B cell (primary cell): ENCODE measurements at regions not wholly inside any gene's neighbourhood (a gene's known extent, or its start where the extent isn't known, plus 50 kb on each side); places are given as distances from the start of the nearest gene placed in this dataset.

ENCODE experiments used
- ATAC-seq: fragments of 200-7000 bp; cut with Tn5 transposase; one replicate; pipeline ENCODE4 v1.10.0; 2021; ENCODE audit warnings: low read depth, mild to moderate bottlenecking, moderate number of reproducible peaks, moderate library complexity
- CTCF ChIA-PET: fragments of 350-600 bp; sonication (Branson Sonifier 250); formaldehyde crosslinking; loops from one replicate; lab custom pipeline; 2021; ENCODE audit warnings: antibody characterized with exemption, inconsistent platforms; lab: Charles Lee
- POLR2A ChIA-PET: fragments of 350-600 bp; sonication (Branson Sonifier 250); formaldehyde crosslinking; loops from one replicate; lab custom pipeline; 2021; ENCODE audit warnings: antibody characterized with exemption; lab: Charles Lee
- DNase-seq: peaks from one replicate; pipeline ENCODE4 v3.0.0; 2013
- H2AFZ ChIP-seq: 2 replicates; pipeline ENCODE4 v1.6.1; 2012; ENCODE audit warnings: mild to moderate bottlenecking, low read depth, low read length; ENCODE audit not compliant: insufficient read depth, poor library complexity, severe bottlenecking
- H3K27ac ChIP-seq, 2 donors: 1 replicate in 1 of 2; 2 replicates in 1 of 2; pipeline ENCODE4 v1.5.1; 2012 to 2013; ENCODE audit warnings: low read length in 2 of 2, mild to moderate bottlenecking in 2 of 2, moderate library complexity in 1 of 2
- H3K27me3 ChIP-seq, 4 experiments: fragments of 200-600 bp in 1 of 4; sonication (generic) in 1 of 4; replicated peaks in 1 of 4; 1 replicate in 2 of 4; 2 replicates in 2 of 4; pipeline versions ENCODE4 v1.6.1 to v1.7.0; 2013 to 2016; ENCODE audit warnings: low read length in 3 of 4, mild to moderate bottlenecking in 2 of 4, mixed read lengths in 1 of 4, moderate library complexity in 1 of 4; ENCODE audit not compliant: insufficient read depth in 4 of 4, control insufficient read depth in 3 of 4; ENCODE audit errors: control extremely low read depth in 1 of 4
- H3K36me3 ChIP-seq, 2 experiments: replicated peaks in 1 of 2; 1 replicate in 1 of 2; 2 replicates in 1 of 2; pipeline versions ENCODE4 v1.6.1 to v1.7.1; 2013; ENCODE audit warnings: low read length in 1 of 2; ENCODE audit not compliant: insufficient read depth in 2 of 2, control insufficient read depth in 1 of 2; ENCODE audit errors: control extremely low read depth in 1 of 2, extremely low read depth in 1 of 2
- H3K4me1 ChIP-seq, 2 donors: fragments of 200-600 bp in 1 of 2; sonication (generic) in 1 of 2; 1 replicate in 1 of 2; 2 replicates in 1 of 2; pipeline versions ENCODE4 v1.5.1 to v1.6.1; 2013 to 2017; ENCODE audit warnings: low read length in 2 of 2; ENCODE audit not compliant: control insufficient read depth in 2 of 2, insufficient read depth in 2 of 2
- H3K4me2 ChIP-seq: replicated peaks from 2 replicates; pipeline ENCODE3; 2012; ENCODE audit warnings: mild to moderate bottlenecking, low read depth, low read length; ENCODE audit not compliant: poor library complexity, severe bottlenecking
- H3K4me3 ChIP-seq, 5 experiments: fragments of 200-600 bp in 1 of 5; sonication (generic) in 1 of 5; 1 replicate in 3 of 5; 2 replicates in 2 of 5; pipeline versions ENCODE4 v1.5.1 to v1.7.0; 2011 to 2016; ENCODE audit warnings: low read length in 4 of 5, mild to moderate bottlenecking in 4 of 5, low read depth in 2 of 5, control low read depth in 1 of 5, moderate library complexity in 1 of 5; ENCODE audit not compliant: insufficient read depth in 1 of 5; ENCODE audit errors: control extremely low read depth in 1 of 5, extremely low read depth in 1 of 5
- H3K79me2 ChIP-seq: fragments of 200-600 bp; sonication (generic); one replicate; pipeline ENCODE4 v1.6.0; 2016; ENCODE audit warnings: low read length; ENCODE audit not compliant: control insufficient read depth, insufficient read depth
- H3K9ac ChIP-seq: fragments of 200-600 bp; sonication (generic); 2 replicates; pipeline ENCODE4 v1.6.1; 2017; ENCODE audit warnings: mild to moderate bottlenecking, low read length, moderate library complexity
- H3K9me3 ChIP-seq, 3 donors: one replicate each; pipeline versions ENCODE4 v1.6.1 to v1.7.1; 2013; ENCODE audit warnings: low read length in 2 of 3; ENCODE audit not compliant: control insufficient read depth in 2 of 3, insufficient read depth in 1 of 3; ENCODE audit errors: control extremely low read depth in 1 of 3
- H4K20me1 ChIP-seq: 2 replicates; pipeline ENCODE4 v1.6.0; 2012; ENCODE audit warnings: mild to moderate bottlenecking, low read length; ENCODE audit not compliant: insufficient read depth, control insufficient read depth, poor library complexity, severe bottlenecking
- H3K27ac Mint-ChIP-seq: one replicate; pipeline ENCODE4 v1.8.0; 2021; ENCODE audit warnings: mixed read lengths
- H3K27me3 Mint-ChIP-seq: one replicate; pipeline ENCODE4 v1.8.0; 2021; ENCODE audit warnings: mixed read lengths
- H3K4me1 Mint-ChIP-seq: one replicate; pipeline ENCODE4 v1.8.0; 2021; ENCODE audit warnings: mixed read lengths
- H3K4me3 Mint-ChIP-seq: one replicate; pipeline ENCODE4 v1.8.0; 2021; ENCODE audit warnings: mixed read lengths
- H3K9me3 Mint-ChIP-seq: one replicate; pipeline ENCODE4 v1.8.0; 2022; ENCODE audit warnings: mixed read lengths; ENCODE audit not compliant: insufficient read depth
- EZH2 ChIP-seq: IDR thresholded peaks from 2 replicates; pipeline ENCODE4 v1.6.1; 2012; ENCODE audit warnings: borderline replicate concordance, low read depth, mild to moderate bottlenecking, moderate library complexity, low read length; ENCODE audit not compliant: insufficient read depth, poor library complexity, severe bottlenecking
- WGBS: methylation state at CpG from one replicate; pipeline ENCODE4 v1.1.5; 2013; ENCODE audit warnings: missing lambda C conversion rate; ENCODE audit not compliant: insufficient coverage; 5-methylcytosine and 5-hydroxymethylcytosine counted together
- intact Hi-C: fragments of 100-400 bp; cut with micrococcal nuclease; formaldehyde crosslinking; loops from one replicate; pipeline ENCODE4 v1.10.0; 2022
- TF ChIP-seq, protein P1 (sequence below): fragments of 200-600 bp; IDR thresholded peaks from one replicate; pipeline ENCODE4 v1.8.0; 2022; ENCODE audit warnings: antibody characterized with exemption, mild to moderate bottlenecking

DNA sequence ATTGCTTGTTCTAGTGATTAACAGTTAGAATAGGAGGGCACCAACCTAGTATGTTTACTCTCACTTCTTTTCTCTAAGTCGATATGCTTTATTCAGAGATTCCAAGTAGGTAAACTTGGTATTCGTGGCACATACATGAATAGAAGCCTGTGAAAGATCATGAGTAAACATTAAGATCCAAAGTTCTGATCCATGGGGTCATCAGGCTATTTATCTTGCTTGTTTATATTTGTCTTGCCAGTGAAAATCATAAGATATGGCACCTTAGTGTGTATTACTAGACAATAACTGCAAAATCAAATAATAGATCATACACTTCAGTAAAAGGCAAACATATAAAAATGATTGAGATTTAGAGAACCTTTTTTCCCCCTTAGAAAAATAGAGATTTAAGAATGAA is 56.5 kb upstream of the LHFPL3 start:
- Histone ChIP-seq H3K36me3 (no peaks in the 10 kb centered on the region), H3K4me1 (no peaks in the 10 kb centered on the region), H3K9me3 (peaks cover 0 to 7% (median 0%) of the 10 kb centered on the region in 3 donors), H3K4me2 (no peak overlapping the region), H3K4me3 (no peak overlapping the region), H3K79me2 (no peaks in the 10 kb centered on the region), H4K20me1 (no peaks in the 10 kb centered on the region), H3K27ac (no peak overlapping the region), H3K27me3 (no peaks in the 10 kb centered on the region), H2AFZ (no peak overlapping the region), H3K9ac (no peak overlapping the region)
- H3K4me3 Mint-ChIP-seq: no peak overlapping the region
- ChIA-PET CTCF (no interaction called here), POLR2A (no interaction called here)
- H3K4me1 Mint-ChIP-seq: no peaks in the 10 kb centered on the region
- H3K27ac Mint-ChIP-seq: no peak overlapping the region
- WGBS: no CpG with 5 or more reads among the region's 2 CpGs
- intact Hi-C loops: no loop called here
- H3K27me3 Mint-ChIP-seq: peaks cover 13% of the 10 kb centered on the region
- TF ChIP-seq, protein P1, sequence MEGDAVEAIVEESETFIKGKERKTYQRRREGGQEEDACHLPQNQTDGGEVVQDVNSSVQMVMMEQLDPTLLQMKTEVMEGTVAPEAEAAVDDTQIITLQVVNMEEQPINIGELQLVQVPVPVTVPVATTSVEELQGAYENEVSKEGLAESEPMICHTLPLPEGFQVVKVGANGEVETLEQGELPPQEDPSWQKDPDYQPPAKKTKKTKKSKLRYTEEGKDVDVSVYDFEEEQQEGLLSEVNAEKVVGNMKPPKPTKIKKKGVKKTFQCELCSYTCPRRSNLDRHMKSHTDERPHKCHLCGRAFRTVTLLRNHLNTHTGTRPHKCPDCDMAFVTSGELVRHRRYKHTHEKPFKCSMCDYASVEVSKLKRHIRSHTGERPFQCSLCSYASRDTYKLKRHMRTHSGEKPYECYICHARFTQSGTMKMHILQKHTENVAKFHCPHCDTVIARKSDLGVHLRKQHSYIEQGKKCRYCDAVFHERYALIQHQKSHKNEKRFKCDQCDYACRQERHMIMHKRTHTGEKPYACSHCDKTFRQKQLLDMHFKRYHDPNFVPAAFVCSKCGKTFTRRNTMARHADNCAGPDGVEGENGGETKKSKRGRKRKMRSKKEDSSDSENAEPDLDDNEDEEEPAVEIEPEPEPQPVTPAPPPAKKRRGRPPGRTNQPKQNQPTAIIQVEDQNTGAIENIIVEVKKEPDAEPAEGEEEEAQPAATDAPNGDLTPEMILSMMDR: no peak
- TF ChIP-seq EZH2: no peak
- ATAC-seq (no peak), DNase-seq (no peak)
- H3K9me3 Mint-ChIP-seq: peaks cover 2% of the 10 kb centered on the region

DNA sequence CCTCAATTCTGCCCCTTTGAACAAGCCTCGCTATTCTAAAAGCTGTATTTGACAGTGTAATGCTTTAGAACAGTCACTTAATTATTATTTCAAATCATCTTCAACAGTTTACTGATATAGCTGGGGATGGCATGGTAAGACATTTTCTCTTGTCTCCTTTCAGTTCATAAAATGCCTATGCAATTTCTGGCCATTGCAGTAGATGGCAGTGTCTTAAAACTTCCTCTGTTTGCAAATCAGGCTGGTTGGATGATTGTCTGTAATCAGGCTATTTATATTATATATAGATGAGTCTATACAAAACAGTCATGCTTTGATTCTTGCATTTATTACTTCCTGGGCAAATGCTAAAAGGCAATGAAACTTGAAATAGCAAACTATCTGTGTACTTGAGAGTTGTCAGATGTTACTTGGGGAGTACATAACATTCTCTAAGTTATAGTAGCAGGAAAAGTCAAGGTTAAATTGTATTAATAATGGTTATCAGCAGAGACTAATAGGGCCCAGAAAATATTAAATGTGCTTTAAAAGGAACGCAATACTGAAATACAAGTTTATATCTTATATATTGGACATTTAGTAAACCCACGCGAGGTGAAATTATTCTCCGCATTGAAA is 55.5 kb upstream of the LHFPL3 start:
- Mint-ChIP-seq H3K9me3 (peaks cover 2% of the 10 kb centered on the region), H3K4me3 (no peak overlapping the region), H3K27ac (no peak overlapping the region), H3K4me1 (no peaks in the 10 kb centered on the region), H3K27me3 (peaks cover 10% of the 10 kb centered on the region)
- Histone ChIP-seq H3K27me3 (no peaks in the 10 kb centered on the region), H2AFZ (no peak overlapping the region), H4K20me1 (no peaks in the 10 kb centered on the region), H3K9me3 (peaks cover 0 to 7% (median 0%) of the 10 kb centered on the region in 3 donors), H3K36me3 (no peaks in the 10 kb centered on the region), H3K4me3 (no peak overlapping the region), H3K9ac (no peak overlapping the region), H3K4me1 (no peaks in the 10 kb centered on the region), H3K79me2 (no peaks in the 10 kb centered on the region), H3K27ac (no peak overlapping the region), H3K4me2 (no peak overlapping the region)
- CTCF ChIA-PET: no interaction called here
- POLR2A ChIA-PET: no interaction called here
- ATAC-seq (no peak), DNase-seq (no peak)
- intact Hi-C loops: no loop called here
- TF ChIP-seq EZH2: no peak
- TF ChIP-seq, protein P1: peak; percentile 13
- WGBS: no CpG with 5 or more reads among the region's 5 CpGs
